Cardiac fibroblast (primary cell): ENCODE measurements at regions not wholly inside any gene's neighbourhood (a gene's known extent, or its start where the extent isn't known, plus 50 kb on each side); places are given as distances from the start of the nearest gene placed in this dataset.

Experiments
- DNase-seq, 2 donors: peaks; one replicate each; pipeline versions ENCODE4 v3.0.0 to v3.0.0-alpha.2; 2010; ENCODE audit warnings: low read depth in 2 of 2
- H3K4me3 ChIP-seq, 2 donors: replicated peaks in 1 of 2; 1 replicate in 1 of 2; 2 replicates in 1 of 2; pipeline ENCODE4 v1.5.1; 2011; ENCODE audit warnings: low read depth in 2 of 2, low read length in 2 of 2, mild to moderate bottlenecking in 2 of 2, moderate library complexity in 1 of 2
- TF ChIP-seq, protein P1 (sequence below): IDR thresholded peaks from one replicate; pipeline ENCODE4 v1.5.1; 2011; ENCODE audit warnings: low read depth, mild to moderate bottlenecking, low read length, inconsistent platforms

- no peak overlapping the region for H3K4me3 ChIP-seq
- DNase-seq = no peak
- TF ChIP-seq, protein P1, sequence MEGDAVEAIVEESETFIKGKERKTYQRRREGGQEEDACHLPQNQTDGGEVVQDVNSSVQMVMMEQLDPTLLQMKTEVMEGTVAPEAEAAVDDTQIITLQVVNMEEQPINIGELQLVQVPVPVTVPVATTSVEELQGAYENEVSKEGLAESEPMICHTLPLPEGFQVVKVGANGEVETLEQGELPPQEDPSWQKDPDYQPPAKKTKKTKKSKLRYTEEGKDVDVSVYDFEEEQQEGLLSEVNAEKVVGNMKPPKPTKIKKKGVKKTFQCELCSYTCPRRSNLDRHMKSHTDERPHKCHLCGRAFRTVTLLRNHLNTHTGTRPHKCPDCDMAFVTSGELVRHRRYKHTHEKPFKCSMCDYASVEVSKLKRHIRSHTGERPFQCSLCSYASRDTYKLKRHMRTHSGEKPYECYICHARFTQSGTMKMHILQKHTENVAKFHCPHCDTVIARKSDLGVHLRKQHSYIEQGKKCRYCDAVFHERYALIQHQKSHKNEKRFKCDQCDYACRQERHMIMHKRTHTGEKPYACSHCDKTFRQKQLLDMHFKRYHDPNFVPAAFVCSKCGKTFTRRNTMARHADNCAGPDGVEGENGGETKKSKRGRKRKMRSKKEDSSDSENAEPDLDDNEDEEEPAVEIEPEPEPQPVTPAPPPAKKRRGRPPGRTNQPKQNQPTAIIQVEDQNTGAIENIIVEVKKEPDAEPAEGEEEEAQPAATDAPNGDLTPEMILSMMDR = no peak
Measured at GRCh38 chr16:85544016-85544415, 69.1 kb upstream of the GSE1 start.

DNA sequence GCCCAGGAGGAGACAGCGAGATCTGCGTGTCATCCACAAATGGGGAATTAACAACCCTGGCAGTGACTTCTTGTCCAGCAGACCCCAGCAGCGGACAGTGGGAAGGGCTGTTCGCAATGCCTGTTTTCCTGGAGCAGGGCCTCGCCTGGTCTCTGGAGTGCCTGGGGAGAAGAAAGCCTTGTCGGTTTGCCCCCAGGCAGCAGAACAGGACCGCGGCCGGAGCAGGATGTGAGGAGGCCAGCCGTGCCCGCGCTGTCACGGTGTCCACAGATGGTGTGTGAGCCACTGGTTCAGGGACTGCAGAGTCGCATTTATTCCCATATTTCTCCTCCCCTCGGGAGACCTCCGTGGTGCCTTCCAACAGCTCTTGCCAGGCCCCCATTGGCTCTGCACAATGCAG is 68.5 kb upstream of the GSE1 start:
- no peak for DNase-seq
- TF ChIP-seq, protein P1 = no peak
- H3K4me3 ChIP-seq = no peak overlapping the region

- H3K4me3 ChIP-seq = no peak overlapping the region
- no peak for DNase-seq
- TF ChIP-seq, protein P1 = no peak
Measured at GRCh38 chr16:85545227-85545818, 67.8 kb upstream of the GSE1 start.

DNA sequence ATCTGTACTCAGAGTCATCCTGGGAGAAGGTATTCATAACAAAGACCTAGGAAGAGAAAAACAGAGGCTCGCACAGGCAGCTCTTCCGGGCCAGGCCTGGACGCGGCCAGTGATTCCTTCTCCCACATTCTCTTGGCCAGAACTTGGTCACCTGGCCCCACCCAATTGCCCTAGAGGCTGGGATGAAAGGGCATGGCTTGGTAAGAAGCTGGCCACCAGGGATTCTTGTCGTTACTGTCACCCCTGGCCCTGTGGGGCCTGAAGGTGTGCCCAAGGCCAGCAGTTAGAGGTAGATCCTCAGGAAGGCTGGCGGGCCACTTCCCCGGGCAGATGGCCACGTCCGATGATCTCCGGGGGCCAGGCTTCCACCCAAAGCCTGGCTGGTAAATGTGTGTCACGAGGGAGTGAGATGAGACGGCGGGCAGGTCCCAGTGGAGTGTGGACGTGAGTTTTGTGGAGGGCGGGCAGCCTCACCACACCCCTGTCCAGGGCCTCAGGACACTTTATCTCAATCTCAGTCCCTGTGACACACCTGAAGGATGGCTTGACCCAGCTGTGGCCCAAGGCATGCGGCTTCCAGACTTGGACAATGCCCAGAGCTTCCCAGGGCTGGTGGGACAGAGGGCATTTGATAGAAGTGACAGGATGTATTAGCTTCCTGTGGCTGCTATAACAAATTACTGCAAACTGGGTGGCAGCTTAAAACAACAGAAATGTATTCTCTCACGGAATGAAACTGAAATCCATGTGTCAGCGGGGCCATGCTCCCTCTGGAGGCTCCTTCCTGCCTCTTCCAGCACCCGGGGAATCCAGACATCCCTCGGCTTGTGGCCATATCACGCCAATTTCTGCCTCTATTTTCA is 66.3 kb upstream of the GSE1 start:
- DNase-seq = no peak
- H3K4me3 ChIP-seq = no peak overlapping the region
- TF ChIP-seq, protein P1 = no peak

GRCh38 chr16:85548375-85548774 is 64.7 kb upstream of the GSE1 start:
- no peak overlapping the region for H3K4me3 ChIP-seq
- no peak for DNase-seq
- TF ChIP-seq, protein P1 = no peak

- H3K4me3 ChIP-seq = no peak overlapping the region
- DNase-seq = no peak
- TF ChIP-seq, protein P1 = no peak
Measured at GRCh38 chr16:85549766-85550421, 63.2 kb upstream of the GSE1 start.
